Transverse colon (tissue), 4 donors: ENCODE measurements at regions not wholly inside any gene's neighbourhood (a gene's known extent, or its start where the extent isn't known, plus 50 kb on each side); places are given as distances from the start of the nearest gene placed in this dataset.

Experiments
- DNase-seq: peaks from one replicate; pipeline ENCODE4 v3.0.0-alpha.2; 2019
- H3K27ac ChIP-seq, 4 donors: fragments of 200-600 bp; sonication (generic); 2 replicates each; pipeline ENCODE4 v1.5.1; 2016 to 2018; ENCODE audit warnings: inconsistent platforms in 4 of 4
- H3K27me3 ChIP-seq: fragments of 200-600 bp; sonication (generic); 2 replicates; pipeline ENCODE4 v1.5.1; 2017; ENCODE audit warnings: inconsistent platforms
- H3K36me3 ChIP-seq, 4 donors: fragments of 200-600 bp; sonication (generic); 2 replicates each; pipeline ENCODE4 v1.5.1; 2017 to 2019; ENCODE audit warnings: inconsistent platforms in 4 of 4
- H3K4me1 ChIP-seq, 4 donors: fragments of 200-600 bp; sonication (generic); 2 replicates each; pipeline ENCODE4 v1.5.1; 2017 to 2020; ENCODE audit warnings: inconsistent platforms in 4 of 4
- H3K4me3 ChIP-seq, 4 donors: fragments of 200-600 bp; sonication (generic); 1 replicate in 1 of 4; 2 replicates in 3 of 4; pipeline versions ENCODE4 v1.5.1 to v1.6.1; 2017 to 2019; ENCODE audit warnings: inconsistent platforms in 4 of 4
- H3K9me3 ChIP-seq, 2 donors: fragments of 200-600 bp; sonication (generic); 2 replicates each; pipeline ENCODE4 v1.5.1; 2017 to 2019; ENCODE audit warnings: inconsistent platforms in 2 of 2
- CTCF ChIP-seq, 5 experiments: fragments of 200-600 bp in 3 of 5; fragments of 450-650 bp in 2 of 5; sonication (generic) in 3 of 5; IDR thresholded peaks; 1 replicate in 2 of 5; 2 replicates in 3 of 5; pipeline ENCODE4 v1.5.1; 2016 to 2017; ENCODE audit warnings: antibody characterized with exemption in 5 of 5, inconsistent platforms in 3 of 5, mild to moderate bottlenecking in 2 of 5, moderate library complexity in 1 of 5
- EP300 ChIP-seq: sonication (generic); formaldehyde crosslinking; IDR thresholded peaks from one replicate; pipeline ENCODE4 v1.6.1; 2017; ENCODE audit warnings: antibody characterized with exemption, low read depth
- POLR2A ChIP-seq: fragments of 450-650 bp; IDR thresholded peaks from one replicate; pipeline ENCODE4 v1.6.1; 2016; ENCODE audit warnings: antibody characterized with exemption, mild to moderate bottlenecking, moderate library complexity
- POLR2AphosphoS5 ChIP-seq, 3 donors: sonication (generic); formaldehyde crosslinking; IDR thresholded peaks; one replicate each; pipeline ENCODE4 v1.6.1; 2016; ENCODE audit warnings: antibody characterized with exemption in 3 of 3
- WGBS, 2 donors: methylation state at CpG; one replicate each; pipeline ENCODE4 v1.1.5; 2018; ENCODE audit warnings: low coverage in 1 of 2; 5-methylcytosine and 5-hydroxymethylcytosine counted together
- in situ Hi-C, 4 donors: fragments of 200-750 bp; cut with MboI; loops; one replicate each; pipeline versions ENCODE4 v1.15.0 to v1.15.1; 2017; ENCODE audit warnings: low sequenced_read_pairs in 3 of 4, low pct_ligation_motif_present in 1 of 4, low pct_unique_long_range_greater_than_20kb in 1 of 4
- intact Hi-C: fragments of 100-400 bp; cut with DNase I; formaldehyde crosslinking; loops from one replicate; pipeline ENCODE4 v1.15.1; 2023; ENCODE audit warnings: low total_unique reads

DNA sequence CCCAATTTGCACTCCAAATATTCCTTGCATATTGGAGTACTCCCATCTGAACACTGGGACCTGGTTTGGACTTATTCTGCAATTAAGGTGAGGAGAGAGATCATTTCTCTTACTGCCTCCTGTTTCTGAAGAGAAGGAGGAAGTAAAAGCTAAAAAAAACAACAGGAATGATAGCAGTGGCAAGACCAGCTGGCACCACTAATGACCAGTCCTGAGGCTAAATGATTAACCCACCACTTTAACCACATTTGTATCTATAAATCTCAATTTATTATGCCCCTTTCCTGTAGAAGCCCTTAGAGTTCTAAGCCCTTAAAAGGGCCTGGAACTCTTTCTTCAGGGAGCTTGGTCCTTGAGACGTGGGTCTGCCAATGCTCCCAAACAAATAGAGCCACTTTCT, 625.0 kb upstream of the TSPY4 start:
- H3K4me1 ChIP-seq = no peaks in the 10 kb centered on the region
- H3K4me3 ChIP-seq = no peak overlapping the region
- WGBS, 2 donors = no CpG with 5 or more reads among the region's 1 CpG
- TF ChIP-seq CTCF (IDR thresholded peaks at IDR 0.05) (no peak), POLR2AphosphoS5 (IDR thresholded peaks at IDR 0.05) (no peak)
- intact Hi-C loops (no loop called here), in situ Hi-C loops (no loop called here)
- no peaks in the 10 kb centered on the region for H3K9me3 ChIP-seq
- no peaks in the 10 kb centered on the region for H3K27me3 ChIP-seq
- peak overlapping the region in 2 of 4 donors; percentile 69 to 70 for H3K27ac ChIP-seq
- no peak for DNase-seq
- no peaks in the 10 kb centered on the region for H3K36me3 ChIP-seq

DNA sequence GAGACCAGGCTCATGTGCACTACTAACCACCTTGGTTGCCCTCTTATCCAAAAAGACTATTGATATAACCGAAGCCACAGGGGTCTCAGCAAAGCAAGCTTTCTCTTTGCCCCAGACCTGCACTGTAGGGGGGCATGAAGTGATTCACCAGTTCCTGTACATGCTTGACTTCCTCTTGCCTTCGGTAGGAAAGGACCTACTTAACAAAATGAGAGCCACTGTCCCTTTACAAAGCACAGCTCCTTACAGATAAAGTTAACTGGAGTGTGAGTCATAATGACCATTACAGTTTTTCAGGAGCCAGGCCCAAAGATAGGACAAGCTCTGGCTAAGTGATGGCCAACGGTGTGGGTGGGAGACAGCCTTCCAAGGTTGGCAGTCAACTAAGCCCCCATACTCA, 622.0 kb upstream of the TSPY4 start:
- H3K9me3 ChIP-seq = no peaks in the 10 kb centered on the region
- H3K27ac ChIP-seq = no peak overlapping the region
- TF ChIP-seq EP300 (no peak), CTCF (IDR thresholded peaks at IDR 0.05) (no peak), POLR2AphosphoS5 (IDR thresholded peaks at IDR 0.05) (no peak), POLR2A (no peak)
- WGBS, 2 donors = no CpG with 5 or more reads among the region's 3 CpGs
- H3K4me3 ChIP-seq = no peak overlapping the region
- no peaks in the 10 kb centered on the region for H3K4me1 ChIP-seq
- no peaks in the 10 kb centered on the region for H3K36me3 ChIP-seq
- in situ Hi-C loops (no loop called here), intact Hi-C loops (no loop called here)
- DNase-seq = no peak
- no peaks in the 10 kb centered on the region for H3K27me3 ChIP-seq

- intact Hi-C loops (no loop called here), in situ Hi-C loops (no loop called here)
- DNase-seq = no peak
- no peak overlapping the region for H3K27ac ChIP-seq
- TF ChIP-seq POLR2AphosphoS5 (IDR thresholded peaks at IDR 0.05) = no peak
- no peaks in the 10 kb centered on the region for H3K9me3 ChIP-seq
- no peaks in the 10 kb centered on the region for H3K4me1 ChIP-seq
- H3K27me3 ChIP-seq = no peaks in the 10 kb centered on the region
- H3K36me3 ChIP-seq = no peaks in the 10 kb centered on the region
- WGBS, 2 donors = no CpG with 5 or more reads among the region's 6 CpGs
- H3K4me3 ChIP-seq = no peak overlapping the region
These were observed 610.6 kb upstream of the TSPY4 start for GRCh38 chrY:8726616-8727015.

- Histone ChIP-seq H3K9me3 (no peaks in the 10 kb centered on the region), H3K4me1 (no peaks in the 10 kb centered on the region), H3K4me3 (no peak overlapping the region), H3K36me3 (no peaks in the 10 kb centered on the region), H3K27me3 (no peaks in the 10 kb centered on the region), H3K27ac (no peak overlapping the region)
- intact Hi-C loops = no loop called here
- in situ Hi-C loops = no loop called here
- TF ChIP-seq POLR2AphosphoS5 (IDR thresholded peaks at IDR 0.05) (peak in 1 of 3 donors; percentile 80), EP300 (no peak)
- WGBS, 2 donors = no CpG with 5 or more reads among the region's 9 CpGs
- DNase-seq = no peak
These were observed 607.3 kb upstream of the TSPY4 start for GRCh38 chrY:8729971-8730370.

DNA sequence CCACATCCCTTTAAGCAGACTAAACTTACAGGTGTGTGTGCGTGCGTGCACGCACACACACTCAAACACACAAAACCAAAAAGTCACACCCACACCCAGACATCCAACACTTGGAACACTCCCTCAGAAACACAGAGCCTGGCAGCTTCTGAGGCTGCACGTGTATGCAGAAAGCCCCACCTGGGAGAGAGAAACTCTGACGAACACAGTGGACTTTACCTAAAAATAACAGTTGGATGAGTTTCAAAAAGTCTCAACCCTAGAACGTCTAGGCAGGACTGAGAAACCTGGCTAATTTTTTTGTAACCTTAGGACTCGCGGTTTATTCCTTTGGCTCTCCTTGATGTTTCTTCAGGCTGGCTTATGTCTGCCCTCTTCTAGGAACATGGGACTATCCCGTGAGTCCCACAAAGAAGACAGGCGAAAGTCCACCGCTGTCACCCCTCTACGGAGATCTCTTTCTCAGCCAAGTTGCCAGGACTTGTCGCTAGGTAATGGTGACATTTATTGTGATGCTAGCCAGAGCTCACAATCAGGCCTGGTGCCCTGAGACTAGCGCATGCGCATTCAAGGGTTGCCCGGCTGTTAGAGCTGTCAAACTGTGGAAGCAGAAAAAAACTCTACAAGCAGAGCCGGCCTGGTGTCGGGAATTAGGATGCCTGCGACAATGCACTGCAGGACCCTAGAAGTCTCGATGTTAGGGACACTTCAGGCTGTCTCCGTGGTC, 595.8 kb upstream of the TSPY4 start:
- in situ Hi-C loops = no loop called here
- no peaks in the 10 kb centered on the region for H3K27me3 ChIP-seq
- H3K4me3 ChIP-seq = no peak overlapping the region
- no peak for TF ChIP-seq EP300
- TF ChIP-seq POLR2AphosphoS5 (IDR thresholded peaks at IDR 0.05) = peak in 1 of 3 donors; percentile 22
- H3K27ac ChIP-seq = no peak overlapping the region
- intact Hi-C loops = no loop called here
- H3K36me3 ChIP-seq = no peaks in the 10 kb centered on the region
- no CpG with 5 or more reads among the region's 21 CpGs for WGBS, 2 donors
- no peaks in the 10 kb centered on the region for H3K4me1 ChIP-seq
- no peak for DNase-seq
- no peaks in the 10 kb centered on the region for H3K9me3 ChIP-seq

- Histone ChIP-seq H3K27me3 (no peaks in the 10 kb centered on the region), H3K27ac (no peak overlapping the region), H3K9me3 (no peaks in the 10 kb centered on the region), H3K36me3 (no peaks in the 10 kb centered on the region), H3K4me1 (no peaks in the 10 kb centered on the region), H3K4me3 (no peak overlapping the region)
- no peak for TF ChIP-seq POLR2AphosphoS5 (IDR thresholded peaks at IDR 0.05)
- no peak for TF ChIP-seq EP300
- no peak for TF ChIP-seq CTCF (IDR thresholded peaks at IDR 0.05)
- no peak for TF ChIP-seq POLR2A
- in situ Hi-C loops (loop anchor here in 1 of 4 donors (25.0 kb wide), 1 partner anchor 98 kb away; no protein-coding TSS in a partner anchor), intact Hi-C loops (no loop called here)
- DNase-seq = no peak
- no CpG with 5 or more reads among the region's 7 CpGs for WGBS, 2 donors
These were observed 573.1 kb upstream of the TSPY4 start for GRCh38 chrY:8764184-8764583.
